ENCODE measurements at regions not wholly inside any gene's neighbourhood (a gene's known extent, or its start where the extent isn't known, plus 50 kb on each side); places are given as distances from the start of the nearest gene placed in this dataset.

DNA sequence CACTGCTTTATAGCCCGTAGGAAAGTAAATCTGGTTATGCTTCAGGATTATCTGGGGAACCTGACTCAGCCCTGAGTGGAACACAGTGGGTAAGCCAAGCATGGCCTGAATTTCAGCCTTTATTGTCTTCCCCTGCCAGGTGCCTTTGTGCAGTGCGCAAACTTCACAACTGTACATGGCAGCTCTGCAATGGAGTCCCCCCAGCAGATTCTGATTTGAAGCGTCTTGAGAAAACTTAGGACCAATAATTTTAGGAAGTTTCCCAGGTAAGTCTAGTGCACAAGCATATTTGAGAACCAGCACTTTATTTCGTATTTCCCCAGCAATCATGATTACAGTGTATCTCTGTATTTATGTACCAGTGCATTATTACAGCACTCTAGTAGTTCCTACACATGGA, 112.1 kb upstream of the ARL4C start:
- no peak overlapping the region for H2AFZ ChIP-seq (ENCODE audit: control insufficient read depth, low read depth, low read length)
- no peak overlapping the region for H3K4me2 ChIP-seq (ENCODE audit: control insufficient read depth, insufficient read depth)
- H4K20me1 ChIP-seq (ENCODE audit: control insufficient read depth, insufficient read depth) = no peaks in the 10 kb centered on the region
- H3K27me3 ChIP-seq (replicated peaks in 1 of 2; ENCODE audit: control insufficient read depth in 2 of 2, insufficient read depth in 2 of 2, low read length in 1 of 2) = no peaks in the 10 kb centered on the region
- WGBS (ENCODE audit: insufficient coverage, insufficient replicate concordance, low lambda C conversion rate, missing lambda C conversion rate) = 55% methylated on average over 4 of the region's 4 CpGs
- ChIA-PET RAD21 (ENCODE audit: unreplicated experiment) (no interaction called here), POLR2A (no interaction called here), CTCF (no interaction called here), SMC1A (ENCODE audit: uncharacterized antibody, unreplicated experiment) (no interaction called here)
- H3K9ac ChIP-seq (ENCODE audit: control insufficient read depth, insufficient read depth, low read length) = no peak overlapping the region
- no peaks in the 10 kb centered on the region for H3K36me3 ChIP-seq (ENCODE audit: control insufficient read depth in 2 of 2, insufficient read depth in 2 of 2, low read length in 1 of 2)
- H3K9me3 ChIP-seq (replicated peaks; ENCODE audit: control insufficient read depth, insufficient read depth, low read length) = no peaks in the 10 kb centered on the region
- BruUV-seq (replicated peaks) = no TSS peak
- in situ Hi-C loops (cut with MboI) (no loop called here), intact Hi-C loops (cut with micrococcal nuclease; ENCODE audit: unreplicated experiment) (no loop called here)
- FAIRE-seq = no peak
- ATAC-seq = no peak
- TF ChIP-seq, protein P1, sequence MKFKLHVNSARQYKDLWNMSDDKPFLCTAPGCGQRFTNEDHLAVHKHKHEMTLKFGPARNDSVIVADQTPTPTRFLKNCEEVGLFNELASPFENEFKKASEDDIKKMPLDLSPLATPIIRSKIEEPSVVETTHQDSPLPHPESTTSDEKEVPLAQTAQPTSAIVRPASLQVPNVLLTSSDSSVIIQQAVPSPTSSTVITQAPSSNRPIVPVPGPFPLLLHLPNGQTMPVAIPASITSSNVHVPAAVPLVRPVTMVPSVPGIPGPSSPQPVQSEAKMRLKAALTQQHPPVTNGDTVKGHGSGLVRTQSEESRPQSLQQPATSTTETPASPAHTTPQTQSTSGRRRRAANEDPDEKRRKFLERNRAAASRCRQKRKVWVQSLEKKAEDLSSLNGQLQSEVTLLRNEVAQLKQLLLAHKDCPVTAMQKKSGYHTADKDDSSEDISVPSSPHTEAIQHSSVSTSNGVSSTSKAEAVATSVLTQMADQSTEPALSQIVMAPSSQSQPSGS (IDR thresholded peaks at IDR 0.05; ENCODE audit: low read length) = no peak
- TF ChIP-seq, protein P2, sequence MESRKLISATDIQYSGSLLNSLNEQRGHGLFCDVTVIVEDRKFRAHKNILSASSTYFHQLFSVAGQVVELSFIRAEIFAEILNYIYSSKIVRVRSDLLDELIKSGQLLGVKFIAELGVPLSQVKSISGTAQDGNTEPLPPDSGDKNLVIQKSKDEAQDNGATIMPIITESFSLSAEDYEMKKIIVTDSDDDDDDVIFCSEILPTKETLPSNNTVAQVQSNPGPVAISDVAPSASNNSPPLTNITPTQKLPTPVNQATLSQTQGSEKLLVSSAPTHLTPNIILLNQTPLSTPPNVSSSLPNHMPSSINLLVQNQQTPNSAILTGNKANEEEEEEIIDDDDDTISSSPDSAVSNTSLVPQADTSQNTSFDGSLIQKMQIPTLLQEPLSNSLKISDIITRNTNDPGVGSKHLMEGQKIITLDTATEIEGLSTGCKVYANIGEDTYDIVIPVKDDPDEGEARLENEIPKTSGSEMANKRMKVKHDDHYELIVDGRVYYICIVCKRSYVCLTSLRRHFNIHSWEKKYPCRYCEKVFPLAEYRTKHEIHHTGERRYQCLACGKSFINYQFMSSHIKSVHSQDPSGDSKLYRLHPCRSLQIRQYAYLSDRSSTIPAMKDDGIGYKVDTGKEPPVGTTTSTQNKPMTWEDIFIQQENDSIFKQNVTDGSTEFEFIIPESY (IDR thresholded peaks at IDR 0.05) = no peak
- no peak for TF ChIP-seq PAX5 (IDR thresholded peaks at IDR 0.05; ENCODE audit: borderline replicate concordance, low read depth, low read length)
- H3K4me1 ChIP-seq (ENCODE audit: control insufficient read depth, insufficient read depth, low read length) = no peaks in the 10 kb centered on the region
- no peak overlapping the region for H3K27ac ChIP-seq (ENCODE audit: control insufficient read depth, insufficient read depth)
- H3K79me2 ChIP-seq (ENCODE audit: control insufficient read depth, insufficient read depth, low read length) = no peaks in the 10 kb centered on the region
- H3K4me3 ChIP-seq = no peak overlapping the region
- DNase-seq (ENCODE audit: low read depth, low spot score) = no peak

DNA sequence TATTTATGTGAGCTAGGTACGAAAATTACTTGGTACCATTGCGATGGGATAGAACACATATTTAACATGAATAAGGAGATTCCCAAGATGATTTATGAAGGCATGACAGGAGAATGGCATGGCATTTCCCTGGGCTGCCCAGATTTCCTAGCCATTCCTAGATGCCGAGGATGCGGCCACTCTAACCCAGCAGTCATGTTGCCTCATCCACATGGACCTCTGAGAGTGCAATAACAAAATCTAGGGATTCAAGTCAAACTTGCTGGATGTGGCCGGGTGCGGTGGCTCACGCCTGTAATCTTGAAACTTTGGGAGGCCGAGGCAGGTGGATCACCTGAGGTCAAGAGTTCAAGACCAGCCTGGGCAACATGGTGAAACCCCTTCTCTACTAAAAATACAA, 110.8 kb upstream of the ARL4C start:
- ATAC-seq (no peak), DNase-seq (ENCODE audit: low read depth, low spot score) (no peak), FAIRE-seq (no peak)
- ChIA-PET RAD21 (ENCODE audit: unreplicated experiment) (no interaction called here), CTCF (no interaction called here), SMC1A (ENCODE audit: uncharacterized antibody, unreplicated experiment) (no interaction called here), POLR2A (no interaction called here)
- Histone ChIP-seq H3K9ac (ENCODE audit: control insufficient read depth, insufficient read depth, low read length) (no peak overlapping the region), H3K27me3 (replicated peaks in 1 of 2; ENCODE audit: control insufficient read depth in 2 of 2, insufficient read depth in 2 of 2, low read length in 1 of 2) (no peaks in the 10 kb centered on the region), H3K27ac (ENCODE audit: control insufficient read depth, insufficient read depth) (no peak overlapping the region), H3K79me2 (ENCODE audit: control insufficient read depth, insufficient read depth, low read length) (no peaks in the 10 kb centered on the region), H4K20me1 (ENCODE audit: control insufficient read depth, insufficient read depth) (no peaks in the 10 kb centered on the region), H3K4me1 (ENCODE audit: control insufficient read depth, insufficient read depth, low read length) (no peaks in the 10 kb centered on the region), H3K9me3 (replicated peaks; ENCODE audit: control insufficient read depth, insufficient read depth, low read length) (no peaks in the 10 kb centered on the region), H2AFZ (ENCODE audit: control insufficient read depth, low read depth, low read length) (no peak overlapping the region), H3K36me3 (ENCODE audit: control insufficient read depth in 2 of 2, insufficient read depth in 2 of 2, low read length in 1 of 2) (no peaks in the 10 kb centered on the region), H3K4me2 (ENCODE audit: control insufficient read depth, insufficient read depth) (no peak overlapping the region), H3K4me3 (no peak overlapping the region)
- BruUV-seq (replicated peaks) = no TSS peak
- no peak for TF ChIP-seq CEBPB (IDR thresholded peaks at IDR 0.05; ENCODE audit: borderline replicate concordance in 1 of 2, low read depth in 2 of 2, low read length in 2 of 2)
- TF ChIP-seq SUZ12 (IDR thresholded peaks at IDR 0.05; ENCODE audit: unreplicated experiment) = no peak
- TF ChIP-seq ZNF384 (IDR thresholded peaks at IDR 0.05; ENCODE audit: borderline replicate concordance, low read depth, low read length) = no peak
- no peak for TF ChIP-seq KLF5 (IDR thresholded peaks at IDR 0.05; ENCODE audit: partially characterized antibody)
- TF ChIP-seq, protein P3, sequence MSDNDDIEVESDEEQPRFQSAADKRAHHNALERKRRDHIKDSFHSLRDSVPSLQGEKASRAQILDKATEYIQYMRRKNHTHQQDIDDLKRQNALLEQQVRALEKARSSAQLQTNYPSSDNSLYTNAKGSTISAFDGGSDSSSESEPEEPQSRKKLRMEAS (IDR thresholded peaks at IDR 0.05; ENCODE audit: low read depth, low read length) = no peak
- no peak for TF ChIP-seq ZZZ3 (IDR thresholded peaks at IDR 0.05; ENCODE audit: control insufficient read depth, insufficient read length, low read depth)
- in situ Hi-C loops (cut with MboI) = no loop called here
- 46% methylated on average over 8 of the region's 8 CpGs for WGBS (ENCODE audit: insufficient coverage, insufficient replicate concordance, low lambda C conversion rate, missing lambda C conversion rate)
- intact Hi-C loops (cut with micrococcal nuclease; ENCODE audit: unreplicated experiment) = no loop called here
